HG02588 (cell line): ENCODE measurements at regions not wholly inside any gene's neighbourhood (a gene's known extent, or its start where the extent isn't known, plus 50 kb on each side); places are given as distances from the start of the nearest gene placed in this dataset.
"Not testable (repeated sequence)": the region's sequence is repeated elsewhere in the genome, so short reads cannot be mapped to it uniquely, and the experiment has no call there.

Experiments
- ATAC-seq: cut with Tn5 transposase; IDR thresholded peaks from one replicate; pipeline ENCODE4 v1.9.1; 2021; ENCODE audit warnings: mild to moderate bottlenecking, moderate library complexity; ENCODE audit not compliant: unreplicated experiment

DNA sequence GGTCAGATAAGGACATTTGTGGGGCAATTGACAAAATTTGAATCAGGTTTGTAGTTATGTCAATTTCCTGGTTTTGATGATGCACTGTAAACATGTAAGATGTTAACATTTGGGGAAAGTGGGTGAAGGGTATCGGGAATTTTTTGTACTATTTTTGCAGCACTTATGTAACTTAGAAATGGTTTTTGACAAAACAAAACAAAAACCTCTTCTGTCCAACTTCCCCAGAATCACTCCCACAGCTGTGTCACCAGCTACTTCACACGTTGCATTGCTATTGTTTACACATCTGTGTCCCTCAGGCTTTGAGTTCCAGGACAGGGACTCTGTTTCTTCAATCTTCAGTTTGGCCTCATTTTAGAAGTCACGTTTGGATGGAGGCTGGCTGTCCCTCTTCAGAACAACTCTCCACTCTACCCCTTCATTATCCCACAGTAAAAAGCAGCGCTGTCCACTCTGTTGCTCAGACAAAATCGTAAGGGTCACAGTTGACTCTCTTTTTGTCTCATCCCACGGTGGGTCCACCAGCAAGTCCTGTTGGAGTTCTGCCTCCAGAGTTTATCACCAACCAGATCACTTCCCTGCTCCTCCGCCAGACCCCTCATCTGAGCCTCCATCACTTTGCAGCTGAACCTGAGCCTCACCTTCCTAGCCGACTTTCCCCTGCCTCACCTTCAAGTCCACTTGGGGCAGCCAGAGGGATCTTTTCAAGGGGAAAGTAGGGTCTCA lies 63.2 kb downstream of the NENF start:
- no peak for ATAC-seq

DNA sequence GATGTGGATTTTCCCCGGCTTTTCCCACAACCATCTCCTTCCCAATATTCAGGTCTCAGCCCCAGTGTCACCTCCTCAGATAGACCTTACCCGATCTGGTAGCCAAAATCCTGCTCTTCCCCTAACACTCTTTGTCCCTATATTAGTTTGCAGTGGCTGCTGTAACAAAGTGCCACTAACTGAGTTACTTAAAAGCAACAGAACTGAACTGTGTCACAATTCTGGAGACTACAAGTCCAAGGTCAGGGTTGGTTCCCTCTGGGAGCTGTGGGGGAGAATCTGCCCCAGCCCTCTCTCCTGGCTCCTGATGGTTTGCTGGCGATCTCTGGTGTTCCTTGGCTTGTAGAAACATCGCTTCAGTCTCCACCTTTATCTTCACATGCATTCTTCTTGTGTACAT lies 64.0 kb downstream of the NENF start:
- ATAC-seq = no peak

DNA sequence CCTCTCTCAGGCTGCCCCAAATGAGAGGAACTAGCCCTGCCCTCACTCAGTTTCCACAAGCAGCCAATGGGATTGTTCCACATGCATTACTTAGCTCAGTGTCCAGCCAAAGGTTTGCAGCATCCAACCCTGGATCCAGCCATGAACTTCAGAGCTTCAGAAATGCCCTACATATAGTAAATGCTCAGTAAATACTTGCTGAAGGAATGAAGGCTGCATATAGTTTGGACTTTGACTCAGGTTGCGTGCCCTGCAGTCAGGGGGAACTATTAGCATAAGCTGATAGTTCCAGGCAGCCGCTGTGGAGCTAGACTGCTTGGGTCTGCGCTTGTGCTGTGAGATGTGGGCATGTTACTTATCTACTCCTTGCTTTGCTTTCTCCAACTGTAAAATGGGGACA lies 64.8 kb downstream of the NENF start:
- no peak for ATAC-seq

DNA sequence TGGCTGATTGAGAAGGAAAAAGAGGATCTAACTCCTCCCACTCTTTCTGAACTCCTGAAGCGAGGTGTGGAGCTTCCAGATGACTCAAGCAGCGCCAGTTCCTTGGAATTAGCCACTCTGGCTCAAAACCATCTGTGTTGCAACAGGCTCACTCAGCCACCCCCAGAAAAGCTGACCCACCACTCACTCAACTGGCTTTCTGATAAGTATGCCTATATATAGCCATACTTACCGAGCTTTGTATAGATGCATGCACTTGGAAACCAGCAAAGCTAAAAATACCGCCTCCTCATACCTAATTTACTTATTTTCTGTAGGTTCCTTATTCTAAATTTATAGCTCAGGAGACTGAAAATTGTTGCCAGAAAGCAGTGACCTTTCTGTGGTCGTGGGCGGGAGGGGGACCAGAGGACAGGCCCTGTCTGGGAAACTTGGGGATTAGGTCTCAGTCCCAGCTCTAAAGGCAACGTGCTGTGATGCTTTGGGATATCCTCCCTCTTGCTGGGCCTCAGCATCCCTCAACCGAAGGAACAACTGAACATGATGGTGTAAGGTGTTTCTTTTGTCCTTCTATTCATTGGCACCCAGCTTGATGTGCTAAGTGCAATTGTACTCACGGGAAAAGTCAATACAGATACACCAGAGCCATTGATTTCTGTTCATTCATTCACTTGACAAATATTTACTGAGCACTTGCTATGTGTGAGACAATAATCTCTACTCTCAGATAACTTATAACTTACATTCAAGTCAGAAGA lies 65.7 kb downstream of the NENF start:
- ATAC-seq = no peak

GRCh38 chr1:212500351-212500750 lies 67.6 kb downstream of the NENF start:
- no peak for ATAC-seq

GRCh38 chr1:212500983-212501382 lies 68.3 kb downstream of the NENF start:
- no peak for ATAC-seq

- ATAC-seq = no peak
These were observed 71.0 kb downstream of the NENF start for GRCh38 chr1:212503714-212504113.

- ATAC-seq = no peak
These were observed 71.6 kb downstream of the NENF start for GRCh38 chr1:212504171-212504803.

DNA sequence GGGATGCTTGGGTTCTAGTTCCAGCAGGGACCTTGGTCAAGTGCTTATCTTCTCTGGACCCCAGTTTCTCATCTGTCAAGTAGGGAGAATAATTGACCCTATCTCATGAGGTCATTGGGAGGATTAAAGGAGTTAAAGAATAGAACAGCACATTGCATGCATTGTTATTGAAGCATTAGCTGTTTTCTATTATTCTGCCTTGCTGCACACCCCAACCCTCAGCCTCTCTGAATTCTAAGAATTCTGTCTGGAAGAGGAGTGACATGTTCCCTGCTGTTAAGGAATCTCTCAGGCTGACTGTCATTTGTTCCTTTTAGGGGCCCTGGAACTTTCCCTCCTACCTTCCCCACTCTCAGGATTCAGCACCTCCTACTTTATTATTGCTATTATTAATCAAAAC lies 73.9 kb downstream of the NENF start:
- ATAC-seq = no peak

DNA sequence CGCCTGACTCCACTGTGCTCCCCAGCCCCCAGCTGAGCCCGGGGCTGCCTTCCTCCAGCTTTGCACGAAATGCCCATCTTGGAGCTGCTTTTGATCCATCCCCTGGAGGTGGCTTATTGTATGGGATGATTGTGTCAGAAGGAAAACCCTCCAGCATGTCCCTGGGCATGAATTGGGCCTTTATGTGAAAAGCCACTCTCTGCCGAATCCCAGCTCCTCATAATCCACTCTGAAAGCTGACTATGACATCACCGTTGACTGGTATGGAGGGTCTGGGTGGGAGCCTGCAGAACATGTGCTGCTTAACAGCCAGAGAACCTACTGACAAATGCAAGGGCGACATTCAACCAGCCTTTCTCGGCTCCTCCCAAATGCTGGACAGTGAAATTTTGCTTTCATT lies 74.6 kb downstream of the NENF start:
- no peak for ATAC-seq

DNA sequence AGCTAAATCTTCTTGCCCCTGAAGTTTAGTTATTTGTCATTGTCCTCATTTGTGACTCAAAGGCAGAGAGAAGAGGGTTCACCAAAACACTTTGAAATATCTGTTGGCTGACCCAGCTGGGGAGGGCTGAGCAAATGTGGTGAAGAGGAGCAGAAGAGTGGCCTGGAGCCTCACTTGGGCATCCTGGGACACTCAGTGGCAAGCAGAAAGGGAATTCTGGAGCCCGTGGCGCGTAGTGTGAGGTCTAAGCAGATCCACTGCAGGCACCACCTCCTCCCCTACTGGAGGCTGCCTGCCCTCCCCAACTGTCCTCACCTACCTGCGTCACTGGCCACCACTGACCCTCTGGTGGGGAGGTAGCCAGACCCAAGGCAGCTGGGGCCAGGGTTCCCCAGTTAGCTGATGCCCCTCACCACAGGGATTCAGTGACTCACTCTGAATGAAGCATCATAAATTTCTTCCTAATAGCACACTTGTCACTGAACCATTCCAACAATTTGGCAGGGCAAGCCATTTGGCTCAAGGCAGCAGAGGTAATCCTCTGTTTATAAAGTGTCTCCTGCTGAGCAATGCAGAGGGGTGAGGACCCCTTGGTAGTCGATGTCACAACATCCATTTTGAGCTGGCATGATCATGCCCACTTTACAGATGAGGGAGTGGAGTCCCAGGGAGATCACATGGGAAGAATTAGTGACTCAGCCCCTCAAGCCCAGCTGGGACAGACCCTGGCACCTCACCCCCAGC lies 80.3 kb downstream of the NENF start:
- ATAC-seq = no peak

- no peak for ATAC-seq
These were observed 80.9 kb downstream of the NENF start for GRCh38 chr1:212513586-212513985.

DNA sequence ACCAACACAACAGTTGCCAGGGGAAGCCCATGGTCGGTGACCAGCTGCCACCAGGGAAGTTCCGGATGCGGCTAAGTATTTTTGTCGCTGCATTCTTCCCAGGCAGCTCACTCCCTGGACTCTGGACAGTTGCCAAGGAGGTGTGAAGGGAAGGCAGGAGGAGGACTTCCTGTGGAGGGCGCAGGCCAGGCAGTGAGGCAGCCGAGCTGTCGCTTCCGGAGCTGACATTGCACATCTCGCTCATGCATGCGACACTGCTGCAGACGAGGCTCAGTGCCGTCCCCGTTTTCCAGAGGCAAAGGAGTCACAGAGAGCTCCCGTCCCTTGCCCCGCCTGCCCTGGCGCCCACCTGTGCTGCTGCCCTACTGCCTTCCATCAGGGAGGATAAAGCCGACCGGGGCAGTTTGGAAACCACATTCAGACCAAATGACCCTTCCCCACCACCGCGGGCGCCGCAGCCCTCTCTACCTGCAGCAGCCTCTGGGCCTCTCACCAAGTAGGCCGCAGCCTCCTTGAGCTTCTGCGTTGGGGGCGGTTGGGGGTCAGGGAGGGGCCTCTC lies 81.4 kb downstream of the NENF start:
- ATAC-seq = no peak

DNA sequence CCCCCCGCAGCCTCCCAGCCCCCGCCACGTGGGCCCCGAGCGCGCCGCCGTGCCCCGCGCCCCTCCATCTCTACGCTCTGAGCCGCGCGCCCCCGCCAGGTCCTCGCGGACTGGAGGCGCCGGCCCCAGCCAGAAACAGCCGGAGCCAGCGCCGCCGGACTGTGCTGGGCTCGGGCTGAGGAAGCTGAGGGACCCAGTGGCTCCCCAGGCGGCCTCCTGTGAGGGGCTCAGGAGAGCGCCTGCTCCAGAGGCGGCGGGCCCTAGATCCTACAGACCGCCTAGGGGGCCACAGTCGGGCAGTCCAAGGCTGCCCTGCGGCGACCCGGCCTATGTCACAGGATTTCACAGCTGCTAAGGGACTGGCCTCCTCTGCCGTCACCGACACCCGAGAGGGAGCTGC lies 82.1 kb downstream of the NENF start:
- no peak for ATAC-seq

- ATAC-seq = no peak
These were observed 82.6 kb downstream of the NENF start for GRCh38 chr1:212515329-212515760.

- not testable (repeated sequence) for ATAC-seq
These were observed 83.3 kb downstream of the NENF start for GRCh38 chr1:212516012-212516411.

DNA sequence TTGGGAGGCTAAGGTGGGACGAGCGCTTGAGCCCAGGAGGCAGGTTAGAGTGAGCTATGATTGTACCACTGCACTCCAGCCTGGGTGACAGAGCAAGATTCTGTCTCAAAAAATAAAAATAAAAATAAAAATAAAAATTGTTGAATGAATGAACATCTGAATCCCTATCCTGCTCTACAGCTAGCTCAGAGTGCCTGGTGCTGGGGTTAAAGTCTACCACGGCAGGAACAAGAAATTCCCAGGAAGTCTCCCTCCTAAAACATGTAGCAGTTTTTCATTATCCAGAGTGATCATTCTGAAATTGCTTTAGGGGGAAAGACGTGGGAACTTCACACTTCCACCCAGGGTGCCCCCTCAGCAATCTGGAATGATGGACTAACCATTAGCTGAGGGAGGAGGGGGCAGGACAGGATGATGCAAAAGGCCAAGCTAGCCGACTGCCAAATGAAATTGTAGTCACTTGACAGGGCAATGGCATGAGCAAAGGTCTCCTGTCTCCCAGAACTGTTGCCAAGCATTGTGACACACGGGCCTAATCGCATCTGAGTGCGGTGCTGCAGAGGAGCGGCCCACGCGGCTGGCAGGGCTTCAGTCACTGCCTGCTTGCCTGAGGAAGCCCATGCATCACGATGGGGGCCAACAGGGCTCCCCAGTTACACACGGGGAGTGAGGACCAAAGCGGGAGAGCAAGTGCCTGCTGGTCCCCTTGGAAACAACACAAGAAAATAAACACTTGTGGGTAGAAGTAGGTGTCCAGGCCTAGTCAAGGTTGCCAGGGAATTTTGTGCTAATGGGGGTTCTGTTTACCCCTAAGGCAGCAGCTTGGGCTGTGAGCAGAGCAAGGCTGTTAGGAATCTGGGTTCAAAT lies 85.7 kb downstream of the NENF start:
- ATAC-seq = no peak

- ATAC-seq = no peak
These were observed 86.4 kb downstream of the NENF start for GRCh38 chr1:212519131-212519530.

DNA sequence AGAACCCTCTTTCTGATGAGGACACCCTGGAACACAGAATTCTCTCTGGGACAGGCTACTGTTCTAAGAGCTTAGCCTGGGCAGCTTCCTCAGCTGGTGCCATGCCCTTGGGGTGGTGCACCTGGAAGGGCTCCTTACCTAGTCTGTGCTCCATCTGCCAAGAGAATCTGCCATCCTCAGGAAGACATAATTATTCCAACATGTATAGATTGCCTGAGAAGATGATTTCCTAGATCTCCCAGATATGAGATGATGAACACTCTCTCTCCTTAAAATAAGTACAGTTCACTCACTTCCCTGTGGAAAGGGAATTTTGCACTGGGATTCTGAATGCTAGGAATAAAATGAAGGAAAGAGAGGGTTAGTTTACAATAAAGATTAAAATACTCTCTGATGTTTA lies 87.6 kb downstream of the NENF start:
- ATAC-seq = no peak

DNA sequence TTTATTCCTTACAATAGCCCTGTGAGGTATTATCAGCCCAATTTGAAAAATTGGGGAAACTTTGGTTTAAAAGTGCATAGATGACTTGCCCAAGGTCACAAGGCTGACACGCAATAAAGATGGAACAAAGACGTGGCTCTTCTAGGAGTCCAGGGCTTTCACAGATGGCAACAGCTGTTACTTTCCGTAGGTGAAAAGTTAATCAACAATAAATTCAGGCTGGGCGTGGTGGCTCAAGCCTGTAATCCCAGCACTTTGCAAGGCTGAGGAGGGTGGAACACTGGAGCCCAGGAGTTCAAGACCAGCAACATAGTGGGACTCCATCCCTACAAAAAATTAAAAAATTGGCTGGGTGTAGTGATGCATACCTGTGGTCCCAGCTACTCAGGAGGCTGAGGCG lies 87.8 kb upstream of the ATF3 start:
- ATAC-seq = no peak
